NCI-H526 treated with DMSO at 0.1 percent for 48 hours (cell line): ENCODE measurements at regions not wholly inside any gene's neighbourhood (a gene's known extent, or its start where the extent isn't known, plus 50 kb on each side); places are given as distances from the start of the nearest gene placed in this dataset.
"Not testable (repeated sequence)": the region's sequence is repeated elsewhere in the genome, so short reads cannot be mapped to it uniquely, and the experiment has no call there.

Experiments used
- DNase-seq: peaks from one replicate; lab custom pipeline; 2025; lab: John Stamatoyannopoulos, UW

DNA sequence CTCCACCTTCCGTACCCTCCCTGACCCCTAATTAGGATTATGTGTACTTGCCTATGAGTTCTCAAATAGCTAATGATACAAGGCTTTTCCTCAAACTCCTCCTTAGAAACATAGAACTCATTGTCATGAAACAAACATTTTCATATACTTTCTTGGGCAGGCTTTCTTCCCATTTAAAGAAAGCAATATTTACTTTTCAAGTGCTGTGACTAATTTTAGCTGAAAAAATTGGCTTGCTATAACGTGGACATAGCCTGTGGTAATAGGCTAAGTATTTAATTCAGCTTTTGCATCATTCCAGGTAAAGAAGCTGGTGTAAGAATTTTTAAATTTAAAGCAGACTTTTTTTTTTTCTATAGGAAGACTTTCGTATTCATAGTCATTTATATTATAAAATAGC lies 208.7 kb downstream of the SOX2 start:
- no peak for DNase-seq

DNA sequence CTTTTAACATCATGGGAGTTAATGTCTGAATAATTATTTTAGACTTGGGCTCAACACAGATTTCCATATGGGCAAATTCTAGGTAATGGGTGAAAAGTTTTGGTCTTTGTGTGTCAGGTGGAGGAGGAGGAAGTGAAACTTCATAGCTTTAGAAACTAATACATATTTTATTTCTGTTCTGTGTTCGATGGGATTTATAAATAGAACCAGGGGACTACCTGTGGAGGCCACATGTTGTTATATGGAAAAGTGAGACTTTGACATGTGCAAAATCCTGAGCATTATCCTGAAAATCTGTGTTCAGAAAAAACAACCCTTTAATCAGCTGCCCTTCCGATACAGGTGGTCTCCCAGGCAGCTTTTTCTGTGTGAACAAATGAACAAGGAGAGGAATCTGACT lies 209.5 kb downstream of the SOX2 start:
- DNase-seq = no peak

DNA sequence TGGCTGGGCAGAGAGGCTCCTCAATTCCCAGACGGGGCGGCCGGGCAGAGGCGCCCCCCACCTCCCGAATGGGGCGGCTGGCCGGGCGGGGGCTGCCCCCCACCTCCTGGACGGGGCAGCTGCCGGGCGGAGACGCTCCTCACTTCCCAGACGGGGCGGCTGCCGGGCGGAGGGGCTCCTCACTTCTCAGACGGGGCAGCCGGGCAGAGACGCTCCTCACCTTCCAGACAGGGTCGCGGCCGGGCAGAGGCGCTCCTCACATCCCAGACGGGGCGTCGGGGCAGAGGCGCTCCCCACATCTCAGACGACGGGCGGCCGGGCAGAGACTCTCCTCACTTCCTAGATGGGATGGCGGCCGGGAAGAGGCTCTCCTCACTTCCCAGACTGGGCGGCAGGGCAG lies 214.1 kb downstream of the SOX2 start:
- DNase-seq = not testable (repeated sequence)

DNA sequence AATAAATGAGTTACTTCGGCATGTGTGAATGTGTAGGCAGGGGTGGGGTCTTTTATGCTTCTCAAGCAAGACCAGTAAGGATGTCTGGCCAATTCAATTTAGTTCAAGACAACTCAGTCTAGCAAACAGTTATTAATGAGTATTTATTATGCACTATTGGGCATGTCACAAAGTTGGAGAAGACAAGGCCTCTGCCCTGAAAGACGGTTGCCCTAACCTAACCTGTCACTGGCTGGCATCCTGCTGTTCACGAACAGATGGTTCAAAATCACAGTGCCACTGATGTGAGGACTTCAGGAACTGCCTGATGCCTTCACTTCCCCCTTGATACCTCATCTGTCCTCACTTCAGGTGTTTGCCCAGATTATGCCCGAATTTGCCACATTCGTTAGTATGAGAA lies 217.8 kb downstream of the SOX2 start:
- DNase-seq = no peak

GRCh38 chr3:181930105-181930504 lies 218.4 kb downstream of the SOX2 start:
- DNase-seq = no peak

DNA sequence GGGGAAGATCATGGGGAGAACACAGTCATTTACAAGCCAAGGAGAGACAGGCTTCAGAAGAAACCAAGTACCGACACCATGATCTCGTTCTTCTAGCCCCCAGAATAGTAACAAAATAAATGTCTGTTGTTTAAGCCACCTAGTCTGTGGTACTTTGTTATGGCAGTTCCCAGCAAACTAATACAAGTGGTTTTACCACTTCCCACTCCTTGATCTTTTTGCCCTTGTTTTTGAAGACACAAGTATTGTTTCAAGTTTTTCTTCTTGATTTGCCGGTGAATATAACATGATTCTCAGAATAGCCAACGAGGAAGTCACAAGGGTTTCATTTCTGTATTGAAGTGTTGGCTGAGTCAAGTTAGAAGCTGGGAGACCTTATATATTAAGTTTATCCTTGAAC lies 220.3 kb downstream of the SOX2 start:
- DNase-seq = no peak

- DNase-seq = no peak
Observed at GRCh38 chr3:181933052-181933618, 221.4 kb downstream of the SOX2 start.

DNA sequence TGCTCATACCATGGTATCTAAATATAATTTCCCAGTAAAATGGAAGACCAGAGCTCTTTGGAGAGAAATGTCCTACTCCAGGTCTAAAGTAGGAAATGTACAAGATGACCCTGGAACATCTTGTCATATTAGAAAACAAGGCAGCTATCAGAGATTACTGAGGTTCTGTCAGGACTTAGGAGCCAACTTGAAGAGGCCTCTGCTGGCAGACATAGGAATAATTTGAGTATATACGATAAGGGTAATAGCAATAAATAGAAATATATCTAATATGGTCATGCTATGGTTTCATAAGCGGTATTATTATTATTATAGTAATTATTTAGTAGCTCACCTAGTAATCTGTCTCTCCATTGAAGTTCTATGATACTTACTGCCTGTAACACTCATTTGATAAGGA lies 224.2 kb downstream of the SOX2 start:
- DNase-seq = no peak

- DNase-seq = no peak
Observed at GRCh38 chr3:181936774-181937173, 225.0 kb downstream of the SOX2 start.

- DNase-seq = not testable (repeated sequence)
Observed at GRCh38 chr3:181938580-181938979, 226.9 kb downstream of the SOX2 start.

DNA sequence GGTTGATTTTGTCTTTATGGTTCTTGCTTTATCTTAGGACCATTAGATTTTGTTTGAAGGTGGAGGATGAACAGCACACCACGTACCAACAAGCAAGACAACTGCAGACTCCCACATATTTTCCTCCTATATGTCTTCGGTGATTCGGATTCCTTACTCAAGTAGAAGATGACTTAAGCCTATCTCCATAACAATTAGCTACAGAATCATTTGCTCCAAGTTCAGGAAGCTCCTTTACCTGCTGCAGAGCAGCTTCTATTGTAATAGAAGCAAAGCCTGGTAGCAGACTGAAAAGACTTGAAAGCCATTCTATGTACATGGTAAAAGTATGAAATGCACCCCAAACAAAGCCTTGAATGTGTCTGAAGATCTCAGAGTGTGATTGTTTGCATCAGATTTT lies 229.0 kb downstream of the SOX2 start:
- no peak for DNase-seq

DNA sequence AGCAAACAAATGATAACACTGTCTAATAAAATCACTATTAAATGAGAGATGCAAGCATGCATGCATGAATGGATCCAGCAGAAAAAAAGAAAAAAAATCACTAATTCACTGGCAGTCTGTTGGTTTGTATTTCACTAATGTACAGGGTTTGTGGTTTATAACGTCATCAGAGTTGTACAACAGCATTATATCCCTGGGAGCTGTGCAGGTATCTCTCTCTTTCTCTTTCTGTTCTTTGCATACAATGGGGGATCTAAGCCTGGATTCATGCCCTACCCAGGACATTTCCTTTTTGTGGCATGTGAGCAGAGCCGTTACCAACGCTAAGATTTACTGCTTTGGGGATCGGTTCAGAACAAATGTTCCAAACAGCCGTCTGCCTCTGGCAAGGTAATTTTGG lies 229.5 kb downstream of the SOX2 start:
- DNase-seq = no peak

GRCh38 chr3:181943285-181943684 lies 231.6 kb downstream of the SOX2 start:
- DNase-seq = no peak

- DNase-seq = no peak
Observed at GRCh38 chr3:181947606-181948005, 235.9 kb downstream of the SOX2 start.

GRCh38 chr3:181948286-181948685 lies 236.6 kb downstream of the SOX2 start:
- DNase-seq = no peak

GRCh38 chr3:181952221-181952620 lies 240.5 kb downstream of the SOX2 start:
- no peak for DNase-seq

DNA sequence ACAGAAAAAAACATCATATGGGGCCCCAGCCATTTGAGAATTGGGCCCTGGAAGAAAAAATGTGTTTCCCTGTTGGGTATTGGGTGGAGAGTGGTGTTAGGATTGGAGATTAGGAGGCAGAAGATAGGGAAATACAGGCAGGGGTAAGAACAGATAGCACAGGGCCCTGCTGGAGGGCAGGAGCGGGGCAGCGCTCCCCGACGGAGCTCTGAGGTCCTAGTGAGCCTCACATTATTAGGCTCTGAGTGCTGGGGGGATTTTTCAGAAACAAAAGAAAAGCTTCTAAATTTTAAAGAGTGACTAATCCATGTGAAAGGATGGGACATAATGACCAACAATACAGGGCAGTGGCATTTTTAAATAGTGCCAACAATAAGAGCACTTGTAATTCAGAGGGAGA lies 241.2 kb downstream of the SOX2 start:
- no peak for DNase-seq

- DNase-seq = no peak
Observed at GRCh38 chr3:181955566-181955965, 243.8 kb downstream of the SOX2 start.

DNA sequence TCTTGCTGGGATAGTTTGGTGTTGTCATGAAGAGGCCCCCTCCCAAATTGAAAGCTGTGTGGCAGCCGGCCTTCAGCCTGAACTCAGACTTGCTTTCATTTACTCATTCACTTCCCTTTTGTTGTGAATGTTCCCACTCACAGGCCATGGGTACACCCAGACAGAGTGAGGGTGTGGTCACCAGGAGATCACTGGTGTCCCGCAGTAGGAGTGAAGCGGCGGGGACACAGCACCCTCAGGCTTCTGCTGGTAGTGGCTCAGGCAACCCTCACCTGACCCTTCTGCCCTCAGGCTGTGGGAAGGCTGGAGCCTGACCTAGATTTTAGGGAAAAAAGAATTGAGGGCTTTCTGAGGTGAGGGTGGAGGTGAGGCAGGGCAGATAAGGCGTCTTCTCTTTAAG lies 244.4 kb downstream of the SOX2 start:
- DNase-seq = no peak

DNA sequence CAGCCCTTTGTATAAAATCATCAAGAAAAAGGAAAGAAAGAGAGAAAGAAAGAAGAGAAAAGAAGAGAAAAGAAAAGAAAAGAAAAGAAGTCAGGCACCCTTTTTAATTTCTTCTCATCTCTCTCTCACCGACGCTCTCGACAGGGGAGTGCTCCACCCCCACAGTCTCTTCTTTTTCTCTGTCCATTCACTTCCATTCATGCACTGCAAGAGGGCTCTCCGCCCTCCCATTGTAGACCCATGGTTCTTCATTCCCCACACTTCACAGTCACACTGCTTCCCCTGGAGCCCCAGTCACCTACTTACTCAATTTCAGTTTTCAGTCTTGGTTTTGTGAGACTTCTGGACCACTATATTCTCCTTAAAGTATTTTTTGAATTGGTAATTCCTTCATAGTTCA lies 254.7 kb downstream of the SOX2 start:
- no peak for DNase-seq

DNA sequence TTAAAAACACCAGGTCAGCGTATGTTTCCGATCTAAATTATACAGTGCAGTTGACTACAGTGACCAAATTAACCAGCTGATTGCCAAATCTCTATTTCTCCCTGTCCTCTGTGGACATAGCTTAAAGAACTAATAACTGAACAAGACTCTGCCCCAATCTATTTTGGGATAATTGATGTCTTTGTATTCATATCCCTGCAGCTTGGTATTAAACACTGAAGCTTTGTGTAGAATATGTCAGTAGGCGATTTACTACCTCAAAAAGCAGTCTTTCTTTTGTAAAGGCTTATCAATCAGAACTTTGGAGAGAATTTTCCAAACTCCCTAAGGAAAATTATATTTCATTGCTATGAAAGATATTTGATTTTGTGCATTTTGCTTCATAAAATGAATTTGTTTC lies 258.2 kb downstream of the SOX2 start:
- DNase-seq = no peak

DNA sequence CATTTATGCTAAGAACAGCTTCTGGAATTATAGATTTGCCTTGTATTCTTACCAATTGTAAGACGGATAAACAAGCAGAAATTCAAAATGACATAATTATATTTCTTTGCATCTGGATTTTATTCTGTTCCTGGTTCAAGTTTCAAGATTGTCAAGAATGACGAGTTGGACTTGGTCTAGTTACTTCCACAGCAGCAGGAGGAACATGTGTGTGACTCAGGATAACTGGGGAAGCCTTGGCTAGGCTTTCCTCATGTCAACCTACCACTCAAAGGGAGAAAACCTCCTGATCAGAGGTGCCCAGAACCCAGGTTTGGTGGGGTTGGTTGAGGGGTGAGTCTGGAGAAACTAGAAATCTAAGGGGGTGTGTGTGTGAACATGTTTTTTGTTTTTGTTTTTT lies 259.7 kb downstream of the SOX2 start:
- DNase-seq = no peak

DNA sequence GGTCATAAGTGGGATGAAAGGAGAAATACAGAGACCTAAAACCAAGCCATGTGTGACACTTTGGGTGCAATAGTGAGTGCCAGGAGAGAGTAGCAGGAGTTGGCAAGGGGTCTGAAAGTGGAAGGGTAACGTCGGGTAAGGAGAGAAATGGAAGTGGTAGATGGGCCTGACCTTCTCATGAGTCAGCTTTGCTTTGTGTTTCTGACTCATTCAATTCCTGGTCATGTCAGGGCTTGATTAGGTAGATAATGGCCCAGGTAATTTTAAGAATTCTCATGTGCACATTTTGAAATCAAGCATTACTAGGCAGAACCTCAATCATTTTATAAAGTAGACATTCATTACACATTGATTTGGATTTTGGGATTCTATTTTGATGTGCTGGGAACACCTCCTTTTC lies 262.5 kb downstream of the SOX2 start:
- DNase-seq = no peak

- no peak for DNase-seq
Observed at GRCh38 chr3:181976526-181976925, 264.8 kb downstream of the SOX2 start.

- no peak for DNase-seq
Observed at GRCh38 chr3:181985386-181985785, 273.7 kb downstream of the SOX2 start.
